ENCODE measurements at regions not wholly inside any gene's neighbourhood (a gene's known extent, or its start where the extent isn't known, plus 50 kb on each side); places are given as distances from the start of the nearest gene placed in this dataset.
"Not testable (repeated sequence)": the region's sequence is repeated elsewhere in the genome, so short reads cannot be mapped to it uniquely, and the experiment has no call there.

DNA sequence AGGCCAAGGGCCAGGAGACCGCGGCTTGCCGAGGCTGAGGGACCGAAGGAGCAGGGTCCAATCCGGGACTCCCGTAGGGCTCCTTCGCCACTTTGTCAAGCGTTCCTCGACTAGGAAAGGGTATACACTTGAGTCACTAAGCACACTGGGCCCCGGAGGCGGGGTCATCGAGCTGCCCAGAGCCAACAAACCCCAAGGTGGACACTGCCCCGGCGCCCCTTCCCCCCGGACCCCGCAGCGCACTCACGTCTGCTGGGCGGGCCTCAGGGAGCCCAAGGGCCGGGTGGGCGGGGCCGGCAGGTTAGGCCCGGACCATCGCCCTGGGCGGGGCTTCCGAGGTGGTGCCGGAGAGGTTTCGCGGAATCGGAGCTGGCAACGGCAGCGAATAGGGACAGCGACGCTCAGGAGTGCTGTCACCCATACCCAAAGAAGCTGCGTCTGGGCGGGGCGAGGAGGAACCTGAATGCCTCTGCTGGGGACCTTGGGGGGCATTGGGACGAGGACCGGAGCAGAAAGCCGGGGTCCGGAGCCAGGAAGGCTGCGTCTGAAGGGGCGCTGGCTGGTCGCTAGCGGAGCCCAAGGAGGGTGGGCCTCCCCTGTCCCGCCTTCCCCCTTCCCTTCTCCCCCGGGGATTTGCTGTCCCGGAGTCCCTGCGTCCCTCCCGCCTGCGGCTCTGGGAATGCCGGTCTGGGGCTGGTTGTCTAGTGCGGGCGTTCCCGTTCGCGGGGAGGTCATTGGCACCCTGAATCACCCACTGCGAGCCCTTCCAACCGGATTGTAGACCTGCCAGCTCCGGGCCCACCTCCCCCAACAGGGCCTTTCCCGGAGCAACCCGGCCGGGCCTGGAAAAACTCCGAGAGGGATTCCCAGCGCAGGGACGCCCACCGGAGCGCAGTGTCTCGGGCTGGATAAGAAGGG, 118.2 kb upstream of the SMURF2 start:
- Histone ChIP-seq H3K4me3 (ENCODE audit: low read depth in 2 of 2, low read length in 2 of 2) (peak overlapping the region; percentile 48 to 63), H3K4me1 (ENCODE audit: control insufficient read depth, insufficient read depth, low read length) (no peaks in the 10 kb centered on the region; the same call in 1 of the 2 replicates), H3K9me3 (ENCODE audit: control insufficient read depth, insufficient read depth, low read depth, low read length) (no peaks in the 10 kb centered on the region), H3K27ac (ENCODE audit: low read length) (peak overlapping the region; percentile 23; the same call in 1 of the 2 replicates), H3K36me3 (ENCODE audit: control insufficient read depth, insufficient read depth, low read length) (no peaks in the 10 kb centered on the region), H3K27me3 (ENCODE audit: control insufficient read depth, insufficient read depth, low read length) (no peaks in the 10 kb centered on the region)
- no TSS peak for BruUV-seq (replicated peaks)
- DNase-seq (ENCODE audit: low read depth, low spot score) (no peak), ATAC-seq (peak; percentile 77)
- in situ Hi-C loops (cut with HindIII; ENCODE audit: low pct_unique_long_range_greater_than_20kb, low sequenced_read_pairs) (no loop called here), intact Hi-C loops (cut with micrococcal nuclease; ENCODE audit: unreplicated experiment) (no loop called here)
- TF ChIP-seq TCF7L2 (IDR thresholded peaks at IDR 0.05; ENCODE audit: low read depth, low read length) (no peak), SIN3A (IDR thresholded peaks at IDR 0.05; ENCODE audit: borderline replicate concordance, insufficient read depth, low read depth, low read length) (no peak), POLR2AphosphoS5 (IDR thresholded peaks at IDR 0.05; ENCODE audit: low read depth, low read length) (no peak), CTCF (IDR thresholded peaks at IDR 0.05) (no peak)
- TF ChIP-seq, protein P1, sequence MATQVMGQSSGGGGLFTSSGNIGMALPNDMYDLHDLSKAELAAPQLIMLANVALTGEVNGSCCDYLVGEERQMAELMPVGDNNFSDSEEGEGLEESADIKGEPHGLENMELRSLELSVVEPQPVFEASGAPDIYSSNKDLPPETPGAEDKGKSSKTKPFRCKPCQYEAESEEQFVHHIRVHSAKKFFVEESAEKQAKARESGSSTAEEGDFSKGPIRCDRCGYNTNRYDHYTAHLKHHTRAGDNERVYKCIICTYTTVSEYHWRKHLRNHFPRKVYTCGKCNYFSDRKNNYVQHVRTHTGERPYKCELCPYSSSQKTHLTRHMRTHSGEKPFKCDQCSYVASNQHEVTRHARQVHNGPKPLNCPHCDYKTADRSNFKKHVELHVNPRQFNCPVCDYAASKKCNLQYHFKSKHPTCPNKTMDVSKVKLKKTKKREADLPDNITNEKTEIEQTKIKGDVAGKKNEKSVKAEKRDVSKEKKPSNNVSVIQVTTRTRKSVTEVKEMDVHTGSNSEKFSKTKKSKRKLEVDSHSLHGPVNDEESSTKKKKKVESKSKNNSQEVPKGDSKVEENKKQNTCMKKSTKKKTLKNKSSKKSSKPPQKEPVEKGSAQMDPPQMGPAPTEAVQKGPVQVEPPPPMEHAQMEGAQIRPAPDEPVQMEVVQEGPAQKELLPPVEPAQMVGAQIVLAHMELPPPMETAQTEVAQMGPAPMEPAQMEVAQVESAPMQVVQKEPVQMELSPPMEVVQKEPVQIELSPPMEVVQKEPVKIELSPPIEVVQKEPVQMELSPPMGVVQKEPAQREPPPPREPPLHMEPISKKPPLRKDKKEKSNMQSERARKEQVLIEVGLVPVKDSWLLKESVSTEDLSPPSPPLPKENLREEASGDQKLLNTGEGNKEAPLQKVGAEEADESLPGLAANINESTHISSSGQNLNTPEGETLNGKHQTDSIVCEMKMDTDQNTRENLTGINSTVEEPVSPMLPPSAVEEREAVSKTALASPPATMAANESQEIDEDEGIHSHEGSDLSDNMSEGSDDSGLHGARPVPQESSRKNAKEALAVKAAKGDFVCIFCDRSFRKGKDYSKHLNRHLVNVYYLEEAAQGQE (IDR thresholded peaks at IDR 0.05; ENCODE audit: insufficient read depth in 1 of 2, low read depth in 2 of 2, low read length in 1 of 2), result no peak
- ChIA-PET POLR2A (interaction anchor here (0.6 kb wide), 2 partner anchors 106 to 176 kb away, joined by 3 read pairs; no protein-coding TSS in a partner anchor), CTCF (no interaction called here)

DNA sequence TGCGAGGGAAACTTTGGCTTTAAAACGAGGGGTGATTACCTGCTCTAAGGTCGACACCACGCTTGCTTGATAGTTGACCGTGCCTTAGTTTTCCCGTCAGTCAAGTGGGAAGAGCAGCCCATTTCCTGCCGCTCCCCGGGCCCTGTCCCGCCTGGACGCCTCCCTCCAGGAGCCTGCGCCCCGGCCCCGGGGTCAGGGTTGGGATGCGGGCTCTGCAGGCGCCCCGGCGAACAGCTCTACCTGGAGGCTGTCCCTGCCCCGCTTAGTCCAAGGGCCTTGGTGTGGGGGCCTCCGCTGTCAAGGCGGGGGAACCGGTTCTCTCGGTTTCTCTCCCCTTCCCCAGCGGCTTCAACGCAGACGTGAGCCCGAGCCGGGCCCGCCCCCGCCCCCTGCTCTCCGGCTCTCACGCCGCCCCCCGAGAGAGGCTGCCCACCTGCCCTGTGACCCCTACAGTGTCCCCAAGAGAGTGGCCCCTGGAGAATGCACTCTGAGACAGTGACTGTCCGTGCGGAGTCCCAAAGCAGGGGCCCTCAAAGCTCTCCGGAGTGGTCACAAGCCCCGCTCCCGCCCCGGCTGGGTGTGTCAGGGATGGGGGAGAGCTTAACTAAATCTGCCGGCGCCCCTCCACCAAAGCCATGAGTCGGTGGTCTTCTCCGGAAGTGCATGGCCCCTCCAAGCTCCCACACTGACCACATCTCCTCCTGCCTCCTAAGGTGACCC, 117.4 kb upstream of the SMURF2 start:
- Histone ChIP-seq H3K4me1 (ENCODE audit: control insufficient read depth, insufficient read depth, low read length) (no peaks in the 10 kb centered on the region; the same call in 1 of the 2 replicates), H3K36me3 (ENCODE audit: control insufficient read depth, insufficient read depth, low read length) (no peaks in the 10 kb centered on the region), H3K4me3 (ENCODE audit: low read depth in 2 of 2, low read length in 2 of 2) (peak overlapping the region; percentile 48 to 63), H3K27me3 (ENCODE audit: control insufficient read depth, insufficient read depth, low read length) (no peaks in the 10 kb centered on the region), H3K27ac (ENCODE audit: low read length) (no peak overlapping the region), H3K9me3 (ENCODE audit: control insufficient read depth, insufficient read depth, low read depth, low read length) (no peaks in the 10 kb centered on the region)
- TF ChIP-seq TCF7L2 (IDR thresholded peaks at IDR 0.05; ENCODE audit: low read depth, low read length) (no peak), SIN3A (IDR thresholded peaks at IDR 0.05; ENCODE audit: borderline replicate concordance, insufficient read depth, low read depth, low read length) (no peak), POLR2AphosphoS5 (IDR thresholded peaks at IDR 0.05; ENCODE audit: low read depth, low read length) (no peak), CTCF (IDR thresholded peaks at IDR 0.05) (no peak)
- TF ChIP-seq, protein P1 (IDR thresholded peaks at IDR 0.05; ENCODE audit: insufficient read depth in 1 of 2, low read depth in 2 of 2, low read length in 1 of 2), result no peak
- in situ Hi-C loops (cut with HindIII; ENCODE audit: low pct_unique_long_range_greater_than_20kb, low sequenced_read_pairs) (no loop called here), intact Hi-C loops (cut with micrococcal nuclease; ENCODE audit: unreplicated experiment) (loop anchor here (10.0 kb wide), 1 partner anchor 185 kb away; no protein-coding TSS in a partner anchor)
- ChIA-PET POLR2A (no interaction called here), CTCF (no interaction called here)
- BruUV-seq (replicated peaks), result no TSS peak
- ATAC-seq (no peak), DNase-seq (ENCODE audit: low read depth, low spot score) (no peak)

DNA sequence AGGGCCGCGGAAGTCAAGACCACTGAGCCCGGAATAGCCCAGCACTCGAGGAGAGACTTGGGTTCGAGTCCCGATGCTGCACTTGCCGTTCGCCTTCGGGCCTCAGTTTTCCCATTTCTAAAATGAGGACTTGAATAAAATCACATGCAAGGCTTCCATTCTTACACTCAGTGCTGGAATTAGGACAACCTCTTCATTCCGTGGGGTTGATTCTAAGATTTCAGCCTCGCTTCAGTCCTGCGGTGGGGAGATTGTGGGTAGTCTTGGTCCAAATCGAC, 116.9 kb upstream of the SMURF2 start:
- in situ Hi-C loops (cut with HindIII; ENCODE audit: low pct_unique_long_range_greater_than_20kb, low sequenced_read_pairs); BruUV-seq (replicated peaks); POLR2A ChIA-PET; DNase-seq (ENCODE audit: low read depth, low spot score); ATAC-seq; H3K4me3 ChIP-seq (ENCODE audit: low read depth in 2 of 2, low read length in 2 of 2); H3K9me3 ChIP-seq (ENCODE audit: control insufficient read depth, insufficient read depth, low read depth, low read length); H3K4me1 ChIP-seq (ENCODE audit: control insufficient read depth, insufficient read depth, low read length); CTCF ChIA-PET; H3K27ac ChIP-seq (ENCODE audit: low read length); H3K36me3 ChIP-seq (ENCODE audit: control insufficient read depth, insufficient read depth, low read length); H3K27me3 ChIP-seq (ENCODE audit: control insufficient read depth, insufficient read depth, low read length): not testable (repeated sequence)
- intact Hi-C loops (cut with micrococcal nuclease; ENCODE audit: unreplicated experiment), result loop anchor here (10.0 kb wide), 1 partner anchor 186 kb away; no protein-coding TSS in a partner anchor

All from Panc1 (cell line).